ENCODE measurements at regions not wholly inside any gene's neighbourhood (a gene's known extent, or its start where the extent isn't known, plus 50 kb on each side); places are given as distances from the start of the nearest gene placed in this dataset.

DNA sequence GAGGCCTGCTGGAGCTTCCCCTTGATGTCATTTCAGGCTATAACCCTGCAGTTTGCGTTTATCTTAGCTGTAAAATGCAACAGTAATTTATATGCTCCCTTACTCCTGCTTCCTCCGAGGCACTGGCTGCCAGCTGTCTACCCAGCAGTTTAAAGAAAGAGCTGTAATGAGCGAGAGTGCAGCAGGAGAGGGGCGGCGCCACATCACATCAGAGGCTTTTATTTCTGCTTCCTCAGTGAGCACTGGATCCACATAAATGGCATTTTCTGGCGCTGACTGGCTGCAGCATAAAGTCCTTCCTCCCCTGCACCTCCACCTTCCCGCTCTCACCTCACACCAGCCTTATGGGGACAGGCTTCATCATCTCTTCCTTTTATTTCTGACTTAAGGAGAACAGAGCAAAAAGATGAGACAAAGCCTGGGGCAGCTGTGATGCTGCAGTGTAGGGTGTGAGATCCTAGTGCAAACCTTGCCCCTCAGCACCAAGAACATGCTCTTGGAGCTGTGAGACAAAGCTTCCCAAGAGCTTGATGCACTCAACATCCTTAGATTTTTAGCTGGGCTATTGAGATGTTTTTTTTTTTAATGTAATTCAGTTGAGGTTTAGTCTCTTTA is 829.6 kb upstream of the ZNF608 start:
- Histone ChIP-seq H3K36me3 (no peaks in the 10 kb centered on the region), H3K27me3 (ENCODE audit: insufficient read depth, low read depth, severe bottlenecking) (no peaks in the 10 kb centered on the region), H3K27ac (peak overlapping the region; percentile 73), H3K4me3 (ENCODE audit: low read depth, low read length) (peak overlapping the region; percentile 24), H3K9me3 (ENCODE audit: severe bottlenecking) (peaks cover 6% of the 10 kb centered on the region)
- TF ChIP-seq, protein P1, sequence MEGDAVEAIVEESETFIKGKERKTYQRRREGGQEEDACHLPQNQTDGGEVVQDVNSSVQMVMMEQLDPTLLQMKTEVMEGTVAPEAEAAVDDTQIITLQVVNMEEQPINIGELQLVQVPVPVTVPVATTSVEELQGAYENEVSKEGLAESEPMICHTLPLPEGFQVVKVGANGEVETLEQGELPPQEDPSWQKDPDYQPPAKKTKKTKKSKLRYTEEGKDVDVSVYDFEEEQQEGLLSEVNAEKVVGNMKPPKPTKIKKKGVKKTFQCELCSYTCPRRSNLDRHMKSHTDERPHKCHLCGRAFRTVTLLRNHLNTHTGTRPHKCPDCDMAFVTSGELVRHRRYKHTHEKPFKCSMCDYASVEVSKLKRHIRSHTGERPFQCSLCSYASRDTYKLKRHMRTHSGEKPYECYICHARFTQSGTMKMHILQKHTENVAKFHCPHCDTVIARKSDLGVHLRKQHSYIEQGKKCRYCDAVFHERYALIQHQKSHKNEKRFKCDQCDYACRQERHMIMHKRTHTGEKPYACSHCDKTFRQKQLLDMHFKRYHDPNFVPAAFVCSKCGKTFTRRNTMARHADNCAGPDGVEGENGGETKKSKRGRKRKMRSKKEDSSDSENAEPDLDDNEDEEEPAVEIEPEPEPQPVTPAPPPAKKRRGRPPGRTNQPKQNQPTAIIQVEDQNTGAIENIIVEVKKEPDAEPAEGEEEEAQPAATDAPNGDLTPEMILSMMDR (IDR thresholded peaks at IDR 0.05; ENCODE audit: low read depth, low read length): 0 out of 2 replicates have a peak, but pooled peaks have one; percentile 17
- DNase-seq: peak; percentile 89

DNA sequence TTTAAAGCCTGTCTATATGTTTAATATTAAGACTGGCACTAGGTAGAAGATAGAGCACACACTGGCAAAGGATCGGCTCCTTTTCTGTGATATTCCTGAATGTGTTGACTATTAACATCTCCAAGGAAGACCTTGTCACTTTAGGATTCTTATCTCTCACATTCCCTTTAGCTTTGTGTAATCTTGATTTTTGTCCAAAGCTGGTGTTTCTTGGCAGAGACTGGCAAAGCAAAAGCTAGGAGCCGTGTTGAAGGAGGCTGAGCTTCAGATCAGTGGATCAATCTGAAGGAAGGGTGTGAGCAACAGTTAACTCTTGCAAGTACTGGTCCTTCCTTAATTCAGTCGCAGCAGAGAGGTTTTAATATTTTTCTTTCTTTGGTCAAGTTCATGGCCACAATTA is 830.4 kb upstream of the ZNF608 start:
- H3K27me3 ChIP-seq (ENCODE audit: insufficient read depth, low read depth, severe bottlenecking): no peaks in the 10 kb centered on the region
- H3K36me3 ChIP-seq: no peaks in the 10 kb centered on the region
- no peak for DNase-seq
- peak overlapping the region; percentile 73 for H3K27ac ChIP-seq
- peaks cover 6% of the 10 kb centered on the region for H3K9me3 ChIP-seq (ENCODE audit: severe bottlenecking)
- TF ChIP-seq, protein P1 (IDR thresholded peaks at IDR 0.05; ENCODE audit: low read depth, low read length): no peak
- H3K4me3 ChIP-seq (ENCODE audit: low read depth, low read length): no peak overlapping the region

DNA sequence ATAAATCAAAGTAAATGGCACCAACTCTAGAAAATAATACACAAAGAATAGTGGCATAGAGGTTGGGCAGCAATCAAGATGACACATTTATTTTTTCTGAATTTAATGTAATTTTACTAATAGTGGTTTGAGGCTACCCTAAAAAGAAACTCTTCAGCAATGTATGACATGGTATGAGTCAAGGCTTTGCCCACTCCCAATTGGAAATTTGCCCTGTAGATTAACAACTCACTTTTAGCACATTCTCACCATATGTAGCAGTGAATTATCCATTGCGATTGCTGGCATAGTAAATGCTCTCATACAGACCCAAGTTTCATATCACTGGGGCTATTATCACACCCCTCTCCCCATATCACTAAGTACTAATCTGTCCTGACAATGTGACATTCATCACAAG is 832.1 kb upstream of the ZNF608 start:
- Histone ChIP-seq H3K27ac (no peak overlapping the region), H3K36me3 (no peaks in the 10 kb centered on the region), H3K27me3 (ENCODE audit: insufficient read depth, low read depth, severe bottlenecking) (no peaks in the 10 kb centered on the region), H3K4me3 (ENCODE audit: low read depth, low read length) (no peak overlapping the region), H3K9me3 (ENCODE audit: severe bottlenecking) (peaks cover 3% of the 10 kb centered on the region)
- DNase-seq: no peak
- TF ChIP-seq, protein P1 (IDR thresholded peaks at IDR 0.05; ENCODE audit: low read depth, low read length): no peak

DNA sequence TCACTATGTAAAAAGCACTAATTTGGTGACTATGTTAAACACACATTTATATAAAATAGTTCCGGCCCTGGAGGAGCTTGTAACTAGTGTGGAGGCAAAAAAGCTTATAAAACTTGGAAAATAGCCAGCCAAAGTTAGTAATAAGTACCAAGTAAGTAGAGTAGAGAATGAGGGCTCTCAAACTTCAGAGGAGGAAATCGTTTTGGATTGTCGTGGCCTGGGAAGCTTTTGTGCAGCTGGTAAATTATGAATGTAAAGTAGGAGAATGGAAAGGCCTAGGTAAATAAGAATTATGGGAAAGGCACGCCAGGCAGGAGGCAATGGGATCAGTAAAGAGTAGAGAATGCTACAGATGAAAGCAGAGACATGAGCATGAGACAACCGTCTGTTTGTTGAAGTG is 832.7 kb upstream of the ZNF608 start:
- H3K27ac ChIP-seq: no peak overlapping the region
- H3K36me3 ChIP-seq: no peaks in the 10 kb centered on the region
- no peak overlapping the region for H3K4me3 ChIP-seq (ENCODE audit: low read depth, low read length)
- TF ChIP-seq, protein P1 (IDR thresholded peaks at IDR 0.05; ENCODE audit: low read depth, low read length): no peak
- peaks cover 3% of the 10 kb centered on the region for H3K9me3 ChIP-seq (ENCODE audit: severe bottlenecking)
- DNase-seq: no peak
- no peaks in the 10 kb centered on the region for H3K27me3 ChIP-seq (ENCODE audit: insufficient read depth, low read depth, severe bottlenecking)

DNA sequence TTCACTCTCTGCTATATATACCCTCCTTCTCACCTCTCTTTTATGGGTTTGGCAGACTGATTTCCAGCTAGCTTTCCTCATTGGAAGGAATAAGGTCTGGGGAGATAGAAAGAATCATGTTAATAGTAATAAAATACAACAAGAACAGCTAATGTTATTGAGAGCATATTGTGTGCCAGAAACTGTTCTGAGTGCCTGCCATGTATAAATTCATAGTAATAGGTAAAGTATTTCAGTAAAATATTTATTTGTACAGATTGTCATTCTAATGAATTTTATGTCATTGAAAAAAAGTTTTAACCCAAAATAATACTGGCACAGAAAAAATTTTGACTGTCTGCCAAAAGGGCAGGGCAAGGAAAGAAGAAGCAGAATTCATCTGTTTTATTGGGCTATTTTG is 834.9 kb upstream of the ZNF608 start:
- no peak overlapping the region for H3K27ac ChIP-seq
- no peaks in the 10 kb centered on the region for H3K36me3 ChIP-seq
- TF ChIP-seq, protein P1 (IDR thresholded peaks at IDR 0.05; ENCODE audit: low read depth, low read length): no peak
- no peaks in the 10 kb centered on the region for H3K27me3 ChIP-seq (ENCODE audit: insufficient read depth, low read depth, severe bottlenecking)
- H3K9me3 ChIP-seq (ENCODE audit: severe bottlenecking): peaks cover 3% of the 10 kb centered on the region
- H3K4me3 ChIP-seq (ENCODE audit: low read depth, low read length): no peak overlapping the region
- DNase-seq: no peak

DNA sequence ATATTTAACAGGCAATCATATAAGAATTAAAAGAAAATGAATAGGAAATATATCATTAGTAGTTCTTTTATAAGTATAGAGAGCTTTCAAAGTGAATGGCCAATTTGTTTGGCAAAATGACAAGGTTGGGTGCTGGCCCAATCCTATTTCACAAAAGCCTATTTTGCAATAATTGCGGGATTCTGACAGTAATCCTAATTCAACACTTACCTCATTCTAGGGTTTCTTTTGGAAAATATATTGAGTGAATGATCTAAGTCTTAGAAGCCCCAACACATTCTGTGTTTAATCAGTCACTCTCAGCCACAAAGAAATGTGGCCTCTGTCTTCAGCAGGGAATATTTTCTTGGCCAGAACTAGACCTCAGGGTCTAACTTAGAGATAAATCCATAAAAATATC is 835.9 kb upstream of the ZNF608 start:
- DNase-seq: no peak
- TF ChIP-seq, protein P1 (IDR thresholded peaks at IDR 0.05; ENCODE audit: low read depth, low read length): no peak
- Histone ChIP-seq H3K9me3 (ENCODE audit: severe bottlenecking) (peaks cover 3% of the 10 kb centered on the region), H3K27ac (no peak overlapping the region), H3K27me3 (ENCODE audit: insufficient read depth, low read depth, severe bottlenecking) (no peaks in the 10 kb centered on the region), H3K36me3 (no peaks in the 10 kb centered on the region), H3K4me3 (ENCODE audit: low read depth, low read length) (no peak overlapping the region)

All from WERI-Rb-1 (cell line).